ENCODE measurements at regions not wholly inside any gene's neighbourhood (a gene's known extent, or its start where the extent isn't known, plus 50 kb on each side); places are given as distances from the start of the nearest gene placed in this dataset.

DNA sequence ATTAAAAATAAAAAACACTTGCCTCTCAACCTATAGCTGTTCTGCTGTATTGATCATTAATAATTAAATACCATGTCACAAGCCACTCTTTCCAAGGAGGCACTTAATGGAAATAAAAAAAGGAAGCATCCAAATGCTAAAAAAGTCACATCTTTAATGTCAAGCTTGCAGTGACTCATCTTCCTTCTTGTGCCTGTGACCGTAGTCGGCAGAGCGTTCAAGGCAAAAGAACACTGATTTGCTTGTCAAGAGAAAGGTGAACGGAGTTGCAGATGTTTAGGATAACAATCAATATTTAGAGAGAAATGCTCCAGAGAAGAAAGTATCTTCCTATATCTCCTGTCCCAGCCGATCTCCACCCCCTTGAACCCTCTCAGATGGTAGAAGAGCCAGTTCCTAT, 341.0 kb upstream of the OPRM1 start:
- Histone ChIP-seq H3K36me3 (ENCODE audit: control insufficient read depth in 2 of 2, extremely low read depth in 1 of 2, insufficient read depth in 1 of 2, low read length in 1 of 2) (no peaks in the 10 kb centered on the region), H3K27ac (ENCODE audit: low read length) (no peak overlapping the region), H3K4me1 (ENCODE audit: control insufficient read depth in 1 of 2, extremely low read depth in 1 of 2, insufficient read depth in 2 of 2, low read length in 2 of 2) (no peaks in the 10 kb centered on the region), H3K27me3 (replicated peaks in 1 of 2; ENCODE audit: control insufficient read depth in 2 of 2, extremely low read depth in 1 of 2, insufficient read depth in 2 of 2, low read length in 1 of 2) (no peaks in the 10 kb centered on the region), H3K4me3 (ENCODE audit: control insufficient read depth in 1 of 2, extremely low read depth in 1 of 2, low read length in 1 of 2) (no peak overlapping the region), H3K9me3 (no peaks in the 10 kb centered on the region)
- Mint-ChIP-seq H3K4me3 (no peak overlapping the region), H3K9me3 (peaks cover 0 to 16% (median 0%) of the 10 kb centered on the region in 3 donors), H3K27me3 (peaks cover 0 to 7% of the 10 kb centered on the region in 2 donors), H3K36me3 (no peaks in the 10 kb centered on the region), H3K4me1 (no peaks in the 10 kb centered on the region), H3K27ac (no peak overlapping the region)
- POLR2A ChIA-PET = no interaction called here
- no peak for DNase-seq
- no CpG with 5 or more reads among the region's 5 CpGs for WGBS (ENCODE audit: insufficient coverage)
- no peak for ATAC-seq (replicated peaks in 1 of 4)
- CTCF ChIA-PET = no interaction called here

DNA sequence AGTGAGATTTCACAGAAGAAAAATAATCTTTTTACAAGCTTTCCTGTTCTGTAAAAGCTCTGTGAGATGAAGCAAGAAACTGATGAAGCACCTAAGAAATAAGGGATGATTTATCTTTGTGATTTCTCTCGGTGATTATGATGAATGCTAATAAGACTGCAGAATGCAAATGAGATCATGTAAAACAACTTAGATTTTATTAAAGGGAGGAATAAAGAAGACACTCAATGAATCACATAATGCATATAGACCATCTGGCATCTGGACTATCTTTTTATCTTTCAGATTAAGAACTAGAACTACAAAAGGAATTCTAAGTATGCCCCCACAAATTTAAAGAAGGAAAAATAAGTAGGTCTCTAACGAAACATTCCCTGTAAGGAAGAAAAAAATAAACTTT, 361.5 kb upstream of the OPRM1 start:
- ATAC-seq (replicated peaks in 1 of 4) (no peak), DNase-seq (no peak)
- no peaks in the 10 kb centered on the region for H3K4me1 Mint-ChIP-seq
- Histone ChIP-seq H3K27ac (ENCODE audit: low read length) (no peak overlapping the region), H3K4me3 (ENCODE audit: control insufficient read depth in 1 of 2, extremely low read depth in 1 of 2, low read length in 1 of 2) (no peak overlapping the region), H3K36me3 (ENCODE audit: control insufficient read depth in 2 of 2, extremely low read depth in 1 of 2, insufficient read depth in 1 of 2, low read length in 1 of 2) (no peaks in the 10 kb centered on the region), H3K9me3 (no peaks in the 10 kb centered on the region), H3K27me3 (replicated peaks in 1 of 2; ENCODE audit: control insufficient read depth in 2 of 2, extremely low read depth in 1 of 2, insufficient read depth in 2 of 2, low read length in 1 of 2) (no peaks in the 10 kb centered on the region), H3K4me1 (ENCODE audit: control insufficient read depth in 1 of 2, extremely low read depth in 1 of 2, insufficient read depth in 2 of 2, low read length in 2 of 2) (no peaks in the 10 kb centered on the region)
- ChIA-PET POLR2A (no interaction called here), CTCF (no interaction called here)
- H3K4me3 Mint-ChIP-seq = no peak overlapping the region
- peaks cover 0 to 12% (median 5%) of the 10 kb centered on the region in 3 donors for H3K9me3 Mint-ChIP-seq
- no peaks in the 10 kb centered on the region for H3K36me3 Mint-ChIP-seq
- no CpG with 5 or more reads among the region's 2 CpGs for WGBS (ENCODE audit: insufficient coverage)
- H3K27me3 Mint-ChIP-seq = no peaks in the 10 kb centered on the region
- no peak overlapping the region for H3K27ac Mint-ChIP-seq

GRCh38 chr6:153673750-153674149, 365.3 kb upstream of the OPRM1 start:
- ATAC-seq (replicated peaks in 1 of 4) (no peak), DNase-seq (no peak)
- H3K36me3 Mint-ChIP-seq = no peaks in the 10 kb centered on the region
- Histone ChIP-seq H3K27ac (ENCODE audit: low read length) (no peak overlapping the region), H3K27me3 (replicated peaks in 1 of 2; ENCODE audit: control insufficient read depth in 2 of 2, extremely low read depth in 1 of 2, insufficient read depth in 2 of 2, low read length in 1 of 2) (no peaks in the 10 kb centered on the region), H3K4me3 (ENCODE audit: control insufficient read depth in 1 of 2, extremely low read depth in 1 of 2, low read length in 1 of 2) (no peak overlapping the region), H3K4me1 (ENCODE audit: control insufficient read depth in 1 of 2, extremely low read depth in 1 of 2, insufficient read depth in 2 of 2, low read length in 2 of 2) (no peaks in the 10 kb centered on the region), H3K36me3 (ENCODE audit: control insufficient read depth in 2 of 2, extremely low read depth in 1 of 2, insufficient read depth in 1 of 2, low read length in 1 of 2) (no peaks in the 10 kb centered on the region), H3K9me3 (no peaks in the 10 kb centered on the region)
- no CpG with 5 or more reads among the region's 2 CpGs for WGBS (ENCODE audit: insufficient coverage)
- ChIA-PET POLR2A (no interaction called here), CTCF (no interaction called here)
- no peaks in the 10 kb centered on the region for H3K27me3 Mint-ChIP-seq
- H3K4me3 Mint-ChIP-seq = no peak overlapping the region
- H3K9me3 Mint-ChIP-seq = peaks cover 3 to 4% (median 4%) of the 10 kb centered on the region in 3 donors
- H3K4me1 Mint-ChIP-seq = no peaks in the 10 kb centered on the region
- H3K27ac Mint-ChIP-seq = no peak overlapping the region

DNA sequence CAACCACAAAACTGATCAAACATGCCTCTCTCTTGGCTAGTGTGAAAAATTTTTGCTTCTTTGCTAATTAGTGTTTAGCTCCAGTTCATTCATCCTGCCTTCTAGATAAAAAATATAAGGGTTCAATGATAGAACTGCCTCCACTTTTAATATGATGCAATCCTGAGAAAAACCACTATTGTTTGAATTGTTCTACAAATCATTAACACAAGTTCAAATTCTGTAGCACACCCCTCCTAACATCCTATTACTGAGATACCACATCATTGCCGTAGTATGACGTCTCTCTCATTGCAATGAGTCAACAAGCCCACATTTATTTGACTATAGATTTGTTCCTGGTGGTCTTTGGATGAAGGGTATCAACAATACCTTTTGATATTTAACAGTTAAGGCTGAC, 365.8 kb upstream of the OPRM1 start:
- Histone ChIP-seq H3K9me3 (no peaks in the 10 kb centered on the region), H3K27ac (ENCODE audit: low read length) (no peak overlapping the region), H3K4me1 (ENCODE audit: control insufficient read depth in 1 of 2, extremely low read depth in 1 of 2, insufficient read depth in 2 of 2, low read length in 2 of 2) (no peaks in the 10 kb centered on the region), H3K4me3 (ENCODE audit: control insufficient read depth in 1 of 2, extremely low read depth in 1 of 2, low read length in 1 of 2) (no peak overlapping the region), H3K36me3 (ENCODE audit: control insufficient read depth in 2 of 2, extremely low read depth in 1 of 2, insufficient read depth in 1 of 2, low read length in 1 of 2) (no peaks in the 10 kb centered on the region), H3K27me3 (replicated peaks in 1 of 2; ENCODE audit: control insufficient read depth in 2 of 2, extremely low read depth in 1 of 2, insufficient read depth in 2 of 2, low read length in 1 of 2) (no peaks in the 10 kb centered on the region)
- no peak for ATAC-seq (replicated peaks in 1 of 4)
- no peak overlapping the region for H3K4me3 Mint-ChIP-seq
- H3K36me3 Mint-ChIP-seq = no peaks in the 10 kb centered on the region
- H3K4me1 Mint-ChIP-seq = no peaks in the 10 kb centered on the region
- H3K27me3 Mint-ChIP-seq = no peaks in the 10 kb centered on the region
- no peak overlapping the region for H3K27ac Mint-ChIP-seq
- CTCF ChIA-PET = no interaction called here
- POLR2A ChIA-PET = no interaction called here
- WGBS (ENCODE audit: insufficient coverage) = no CpG with 5 or more reads among the region's 2 CpGs
- H3K9me3 Mint-ChIP-seq = peaks cover 3 to 4% (median 4%) of the 10 kb centered on the region in 3 donors
- DNase-seq = no peak

- ChIA-PET CTCF (no interaction called here), POLR2A (no interaction called here)
- Histone ChIP-seq H3K36me3 (ENCODE audit: control insufficient read depth in 2 of 2, extremely low read depth in 1 of 2, insufficient read depth in 1 of 2, low read length in 1 of 2) (no peaks in the 10 kb centered on the region), H3K27me3 (replicated peaks in 1 of 2; ENCODE audit: control insufficient read depth in 2 of 2, extremely low read depth in 1 of 2, insufficient read depth in 2 of 2, low read length in 1 of 2) (no peaks in the 10 kb centered on the region), H3K4me3 (ENCODE audit: control insufficient read depth in 1 of 2, extremely low read depth in 1 of 2, low read length in 1 of 2) (no peak overlapping the region), H3K9me3 (no peaks in the 10 kb centered on the region), H3K4me1 (ENCODE audit: control insufficient read depth in 1 of 2, extremely low read depth in 1 of 2, insufficient read depth in 2 of 2, low read length in 2 of 2) (no peaks in the 10 kb centered on the region), H3K27ac (ENCODE audit: low read length) (no peak overlapping the region)
- H3K36me3 Mint-ChIP-seq = no peaks in the 10 kb centered on the region
- DNase-seq (no peak), ATAC-seq (replicated peaks in 1 of 4) (no peak)
- no CpG with 5 or more reads among the region's 4 CpGs for WGBS (ENCODE audit: insufficient coverage)
- H3K27ac Mint-ChIP-seq = no peak overlapping the region
- no peaks in the 10 kb centered on the region for H3K27me3 Mint-ChIP-seq
- H3K9me3 Mint-ChIP-seq = peaks cover 0 to 4% (median 2%) of the 10 kb centered on the region in 3 donors
- H3K4me3 Mint-ChIP-seq = no peak overlapping the region
- H3K4me1 Mint-ChIP-seq = no peaks in the 10 kb centered on the region
Observed at GRCh38 chr6:153670403-153671026, 368.5 kb upstream of the OPRM1 start.

- Histone ChIP-seq H3K9me3 (no peaks in the 10 kb centered on the region), H3K27me3 (replicated peaks in 1 of 2; ENCODE audit: control insufficient read depth in 2 of 2, extremely low read depth in 1 of 2, insufficient read depth in 2 of 2, low read length in 1 of 2) (no peaks in the 10 kb centered on the region), H3K4me1 (ENCODE audit: control insufficient read depth in 1 of 2, extremely low read depth in 1 of 2, insufficient read depth in 2 of 2, low read length in 2 of 2) (no peaks in the 10 kb centered on the region), H3K36me3 (ENCODE audit: control insufficient read depth in 2 of 2, extremely low read depth in 1 of 2, insufficient read depth in 1 of 2, low read length in 1 of 2) (no peaks in the 10 kb centered on the region), H3K4me3 (ENCODE audit: control insufficient read depth in 1 of 2, extremely low read depth in 1 of 2, low read length in 1 of 2) (no peak overlapping the region), H3K27ac (ENCODE audit: low read length) (no peak overlapping the region)
- H3K4me1 Mint-ChIP-seq = no peaks in the 10 kb centered on the region
- no peak overlapping the region for H3K4me3 Mint-ChIP-seq
- WGBS (ENCODE audit: insufficient coverage) = no CpG with 5 or more reads among the region's 1 CpG
- ChIA-PET CTCF (no interaction called here), POLR2A (no interaction called here)
- no peak for ATAC-seq (replicated peaks in 1 of 4)
- H3K9me3 Mint-ChIP-seq = peaks cover 0 to 5% (median 4%) of the 10 kb centered on the region in 3 donors
- no peak overlapping the region for H3K27ac Mint-ChIP-seq
- no peaks in the 10 kb centered on the region for H3K27me3 Mint-ChIP-seq
- DNase-seq = no peak
- H3K36me3 Mint-ChIP-seq = no peaks in the 10 kb centered on the region
Observed at GRCh38 chr6:153668758-153669157, 370.3 kb upstream of the OPRM1 start.

DNA sequence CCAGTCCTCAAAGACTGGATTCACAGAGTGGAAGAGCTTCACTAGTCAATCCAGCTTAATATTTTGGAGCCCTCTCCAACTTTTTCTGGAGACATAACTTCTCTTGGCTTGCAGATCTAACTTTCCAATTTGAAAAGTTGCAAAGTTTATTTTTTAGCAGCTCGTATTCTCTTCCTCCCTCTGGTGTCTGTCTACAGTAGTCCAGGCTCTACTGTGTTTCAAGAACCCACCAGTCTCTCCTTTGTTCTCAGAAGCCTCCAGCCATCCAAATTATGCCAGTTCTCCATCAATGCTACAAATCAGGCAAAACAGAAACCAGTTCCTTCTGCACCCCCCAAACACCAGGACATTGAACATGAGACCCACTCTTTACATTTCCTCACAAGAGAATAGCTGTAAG, 376.1 kb upstream of the OPRM1 start:
- no peak overlapping the region for H3K4me3 Mint-ChIP-seq
- H3K36me3 Mint-ChIP-seq = no peaks in the 10 kb centered on the region
- ChIA-PET CTCF (no interaction called here), POLR2A (no interaction called here)
- H3K27ac Mint-ChIP-seq = no peak overlapping the region
- no peak overlapping the region for H3K27ac ChIP-seq (ENCODE audit: low read length)
- H3K9me3 Mint-ChIP-seq = peaks cover 0 to 6% (median 0%) of the 10 kb centered on the region in 3 donors
- ATAC-seq (replicated peaks in 1 of 4) (no peak), DNase-seq (no peak)
- H3K4me1 Mint-ChIP-seq = no peaks in the 10 kb centered on the region
- no peak overlapping the region for H3K4me3 ChIP-seq (ENCODE audit: control insufficient read depth in 1 of 2, extremely low read depth in 1 of 2, low read length in 1 of 2)
- no peaks in the 10 kb centered on the region for H3K9me3 ChIP-seq
- H3K4me1 ChIP-seq (ENCODE audit: control insufficient read depth in 1 of 2, extremely low read depth in 1 of 2, insufficient read depth in 2 of 2, low read length in 2 of 2) = no peaks in the 10 kb centered on the region
- WGBS (ENCODE audit: insufficient coverage) = 45% methylated on average over 1 of the region's 1 CpG
- H3K27me3 Mint-ChIP-seq = no peaks in the 10 kb centered on the region
- H3K27me3 ChIP-seq (replicated peaks in 1 of 2; ENCODE audit: control insufficient read depth in 2 of 2, extremely low read depth in 1 of 2, insufficient read depth in 2 of 2, low read length in 1 of 2) = no peaks in the 10 kb centered on the region
- H3K36me3 ChIP-seq (ENCODE audit: control insufficient read depth in 2 of 2, extremely low read depth in 1 of 2, insufficient read depth in 1 of 2, low read length in 1 of 2) = no peaks in the 10 kb centered on the region
